GM10266 (cell line): ENCODE measurements at regions not wholly inside any gene's neighbourhood (a gene's known extent, or its start where the extent isn't known, plus 50 kb on each side); places are given as distances from the start of the nearest gene placed in this dataset.
"Not testable (repeated sequence)": the region's sequence is repeated elsewhere in the genome, so short reads cannot be mapped to it uniquely, and the experiment has no call there.

Source experiments
- DNase-seq: peaks from one replicate; pipeline ENCODE4 v3.0.0; 2012; ENCODE audit errors: extremely low spot score
- TF ChIP-seq, protein P1 (sequence below): IDR thresholded peaks from 2 replicates; pipeline ENCODE4 v1.5.1; 2012; ENCODE audit warnings: mild to moderate bottlenecking, low read depth; ENCODE audit not compliant: control insufficient read depth, insufficient read depth; ENCODE audit errors: missing control alignments

DNA sequence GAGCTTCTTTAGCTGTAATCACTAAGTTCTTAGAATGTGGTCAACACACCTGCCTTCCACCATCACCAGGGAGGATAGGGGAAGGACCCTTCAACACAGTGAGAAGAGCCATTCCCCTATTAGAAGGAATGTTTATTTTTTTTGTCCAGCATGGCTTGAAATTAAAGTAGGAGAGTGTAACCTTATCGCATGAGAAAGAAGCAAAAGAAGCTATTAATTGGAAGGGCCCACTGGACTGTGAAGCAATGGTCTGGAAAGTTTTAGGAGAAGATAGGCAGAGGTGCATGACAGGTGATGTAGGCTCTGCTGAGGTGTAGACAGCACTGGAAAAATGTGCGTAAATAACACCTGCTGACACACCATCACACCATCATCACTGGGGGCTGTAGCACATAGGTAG is 1526.0 kb downstream of the MAT2B start:
- TF ChIP-seq, protein P1, sequence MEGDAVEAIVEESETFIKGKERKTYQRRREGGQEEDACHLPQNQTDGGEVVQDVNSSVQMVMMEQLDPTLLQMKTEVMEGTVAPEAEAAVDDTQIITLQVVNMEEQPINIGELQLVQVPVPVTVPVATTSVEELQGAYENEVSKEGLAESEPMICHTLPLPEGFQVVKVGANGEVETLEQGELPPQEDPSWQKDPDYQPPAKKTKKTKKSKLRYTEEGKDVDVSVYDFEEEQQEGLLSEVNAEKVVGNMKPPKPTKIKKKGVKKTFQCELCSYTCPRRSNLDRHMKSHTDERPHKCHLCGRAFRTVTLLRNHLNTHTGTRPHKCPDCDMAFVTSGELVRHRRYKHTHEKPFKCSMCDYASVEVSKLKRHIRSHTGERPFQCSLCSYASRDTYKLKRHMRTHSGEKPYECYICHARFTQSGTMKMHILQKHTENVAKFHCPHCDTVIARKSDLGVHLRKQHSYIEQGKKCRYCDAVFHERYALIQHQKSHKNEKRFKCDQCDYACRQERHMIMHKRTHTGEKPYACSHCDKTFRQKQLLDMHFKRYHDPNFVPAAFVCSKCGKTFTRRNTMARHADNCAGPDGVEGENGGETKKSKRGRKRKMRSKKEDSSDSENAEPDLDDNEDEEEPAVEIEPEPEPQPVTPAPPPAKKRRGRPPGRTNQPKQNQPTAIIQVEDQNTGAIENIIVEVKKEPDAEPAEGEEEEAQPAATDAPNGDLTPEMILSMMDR = no peak
- DNase-seq = no peak

DNA sequence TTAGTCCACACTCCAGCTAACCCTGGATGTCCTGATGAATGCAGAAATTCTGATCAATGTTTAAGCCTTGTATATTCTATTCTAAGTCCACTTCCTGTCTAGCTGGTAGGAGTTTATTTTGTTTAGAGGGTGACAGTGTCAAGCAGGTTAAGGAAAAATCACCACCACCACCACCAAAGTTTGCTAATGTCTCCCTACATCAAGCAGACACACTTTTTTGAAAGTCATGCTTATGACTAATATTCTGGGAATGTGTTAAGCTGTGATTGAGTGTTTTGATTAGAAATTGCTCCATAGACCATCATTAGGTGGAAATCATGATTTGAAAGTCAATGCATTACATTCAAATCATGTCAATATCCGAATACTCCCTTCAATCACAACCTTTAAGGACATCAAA is 1530.1 kb downstream of the MAT2B start:
- DNase-seq = no peak
- TF ChIP-seq, protein P1 = no peak

DNA sequence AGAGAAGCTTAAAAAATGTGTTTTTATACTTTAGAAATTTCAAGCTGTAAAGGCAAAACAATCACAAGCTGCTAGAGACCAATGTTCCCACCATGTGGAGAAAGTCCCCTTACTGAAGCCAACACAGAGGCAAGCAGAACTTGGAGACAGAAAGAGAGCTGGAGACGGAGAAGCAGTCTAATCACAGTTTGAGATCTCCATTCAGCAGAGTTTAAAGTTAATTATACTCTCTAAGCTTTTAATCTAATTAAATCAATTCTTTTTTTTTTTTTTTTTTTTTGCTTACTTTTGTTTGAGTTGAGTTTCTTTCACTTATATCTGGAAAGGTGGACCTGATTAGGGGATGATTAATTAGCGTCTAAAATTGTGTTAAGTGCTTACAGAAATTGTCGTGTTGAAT is 1534.3 kb downstream of the MAT2B start:
- no peak for DNase-seq
- TF ChIP-seq, protein P1 = no peak

DNA sequence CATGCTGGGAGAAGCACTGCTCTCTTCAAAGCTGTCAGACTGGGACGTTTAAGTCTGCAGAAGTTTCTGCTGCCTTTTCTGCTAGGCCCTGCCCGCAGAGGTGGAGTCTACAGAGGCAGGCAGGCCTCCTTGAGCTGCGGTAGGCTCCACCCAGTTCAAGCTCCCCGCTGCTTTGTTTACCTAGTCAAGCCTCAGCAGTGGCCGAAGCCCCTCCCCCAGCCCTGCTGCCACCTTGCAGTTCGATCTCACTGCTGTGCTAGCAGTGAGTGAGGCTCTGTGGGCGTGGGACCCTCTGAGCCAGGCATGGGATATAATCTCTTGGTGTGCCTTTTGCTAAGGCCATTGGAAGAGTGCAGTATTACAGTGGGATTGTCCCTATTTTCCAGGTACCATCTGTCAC is 1540.5 kb downstream of the MAT2B start:
- not testable (repeated sequence) for DNase-seq

DNA sequence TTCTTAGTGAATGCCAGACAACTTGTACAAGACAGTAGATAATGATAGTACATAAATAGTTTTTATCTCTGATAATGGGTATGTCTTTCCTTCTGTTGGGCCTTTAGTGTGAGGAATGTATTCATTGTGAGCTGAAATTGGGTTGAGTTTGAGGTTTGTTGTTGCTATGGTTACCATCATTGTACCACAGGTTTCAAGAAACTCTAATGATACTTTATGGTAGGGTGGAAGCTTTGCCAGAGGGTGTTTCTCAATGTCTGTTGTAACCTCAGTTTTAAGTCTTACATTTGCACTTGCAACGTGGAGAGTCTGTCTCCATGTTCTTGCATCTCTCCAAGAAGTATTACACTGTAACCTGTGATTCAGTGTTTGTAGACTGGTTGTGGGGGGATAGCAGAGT is 1550.1 kb downstream of the MAT2B start:
- TF ChIP-seq, protein P1 = no peak
- no peak for DNase-seq

DNA sequence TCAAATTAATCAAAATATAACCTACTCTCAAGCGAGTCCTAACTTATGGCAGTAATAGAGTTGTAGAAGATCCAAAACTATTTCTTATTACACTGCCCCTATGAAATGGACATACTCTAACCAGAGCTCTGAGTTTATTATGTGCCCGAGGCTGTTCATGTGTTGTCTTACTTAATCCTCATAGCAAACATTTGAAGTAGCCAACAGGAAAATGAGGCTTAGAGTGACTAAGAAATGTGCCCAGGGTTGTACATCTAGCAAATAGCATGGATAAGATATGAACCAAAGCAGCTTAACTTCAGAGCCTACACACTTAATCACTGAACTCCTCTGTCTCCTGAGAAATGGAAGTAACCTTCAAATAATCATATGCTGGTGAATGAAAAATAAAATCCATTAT is 1551.7 kb downstream of the MAT2B start:
- TF ChIP-seq, protein P1 = no peak
- no peak for DNase-seq

DNA sequence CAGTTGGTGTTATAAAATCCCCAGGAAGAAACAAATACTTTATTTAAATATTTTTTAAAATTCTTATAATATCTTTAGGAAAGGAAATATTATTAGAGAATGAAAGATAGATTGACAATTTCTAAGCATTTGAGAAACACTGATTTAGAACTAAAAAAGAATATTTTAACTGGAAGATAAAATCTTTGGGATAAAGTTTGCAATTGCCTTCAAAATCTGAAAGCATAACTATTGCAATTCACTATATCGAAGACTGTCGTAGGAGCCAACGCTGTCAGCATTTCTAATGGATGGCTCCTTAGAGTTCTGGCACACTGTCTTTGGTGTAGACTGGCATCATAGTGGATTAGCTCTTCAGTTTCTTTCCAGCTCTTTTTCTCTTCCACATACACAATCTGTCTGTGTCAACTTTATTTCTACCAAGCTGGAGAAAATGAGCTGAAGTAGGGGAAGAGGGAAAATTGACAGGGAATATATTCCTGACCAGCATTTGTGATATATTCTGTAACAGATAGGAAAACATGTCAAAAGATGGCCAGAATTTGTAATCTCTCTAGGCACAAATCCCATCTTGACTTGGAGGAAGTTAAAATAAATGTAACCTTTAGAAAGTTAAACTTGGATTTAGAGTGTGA is 1561.4 kb downstream of the MAT2B start:
- TF ChIP-seq, protein P1 = no peak
- no peak for DNase-seq

DNA sequence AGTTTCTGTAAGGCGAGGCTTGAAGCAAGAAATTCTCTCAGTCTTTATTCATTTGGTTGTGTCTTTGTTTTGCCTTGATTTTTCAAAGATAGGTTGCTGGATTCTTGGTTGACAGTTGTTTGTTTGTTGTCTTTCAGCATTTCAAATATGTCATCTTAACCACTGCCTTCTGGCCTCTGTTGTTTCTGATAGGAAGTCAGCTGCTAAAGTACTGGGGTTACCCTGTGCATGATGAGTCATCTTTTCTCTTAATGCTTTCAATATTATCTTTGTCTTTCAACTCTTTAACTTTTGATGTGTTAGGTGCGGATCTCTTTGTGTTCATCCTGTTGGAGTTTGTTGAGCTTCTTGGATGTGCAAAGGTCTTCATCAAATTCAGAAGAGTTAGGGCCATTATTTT is 1571.3 kb downstream of the MAT2B start:
- TF ChIP-seq, protein P1 = no peak
- no peak for DNase-seq
